Stimulated activated CD4-positive, alpha-beta T cell treated with anti-CD3 and anti-CD28 coated beads, Interleukin-4, amount 100 ng/mL, for 24 hours (primary cell): ENCODE measurements at regions not wholly inside any gene's neighbourhood (a gene's known extent, or its start where the extent isn't known, plus 50 kb on each side); places are given as distances from the start of the nearest gene placed in this dataset.

ENCODE experiments used
- DNase-seq: peaks from one replicate; pipeline ENCODE4 v3.0.0-alpha.2; 2020

DNA sequence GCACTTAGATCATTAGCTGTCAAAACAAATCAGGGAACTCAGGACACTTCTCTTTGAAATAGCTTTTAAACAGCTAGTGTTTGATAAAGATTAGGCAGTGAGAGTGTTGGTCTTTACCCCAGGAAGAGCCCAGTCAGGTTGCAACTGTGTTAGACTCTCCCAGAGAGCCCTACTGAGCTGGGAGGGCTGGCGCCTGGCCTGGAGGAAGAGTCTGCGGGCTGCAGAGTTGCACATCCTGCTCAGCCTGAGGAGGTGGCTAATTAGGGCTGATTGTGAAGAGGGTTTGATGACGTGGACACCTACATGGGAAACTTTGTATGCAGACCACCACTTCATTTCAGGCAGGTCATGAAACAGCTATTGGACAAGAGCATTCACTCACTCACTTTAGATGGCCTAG, 112.0 kb downstream of the TMEM174 start:
- DNase-seq, result no peak

DNA sequence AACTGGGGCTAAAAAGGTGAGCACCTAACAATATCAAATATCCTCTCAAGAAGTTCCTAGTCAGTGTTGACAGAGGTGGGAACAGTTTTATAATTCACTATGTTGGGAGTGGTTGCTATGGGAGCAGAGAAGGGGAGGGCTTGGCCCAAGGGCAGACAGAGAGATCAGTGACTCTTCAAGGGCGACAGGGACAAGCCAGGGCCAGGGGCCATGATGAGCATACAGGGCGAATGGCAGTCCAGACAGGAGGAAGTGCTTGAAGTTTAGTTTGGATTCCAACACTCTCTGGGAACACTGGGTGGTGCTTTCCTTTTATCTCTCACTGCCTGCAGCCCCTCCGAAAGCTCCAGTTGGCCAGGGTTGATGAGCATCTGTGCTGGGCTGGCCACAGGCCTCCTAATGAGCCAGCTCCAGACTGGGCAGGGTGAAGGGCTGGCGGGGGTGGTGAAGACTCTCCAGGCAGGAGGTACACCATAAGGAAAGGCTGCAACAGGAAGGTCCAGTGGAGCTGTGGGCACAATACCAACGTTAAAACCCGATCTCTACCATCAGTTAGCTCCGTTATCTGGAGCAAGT, 111.3 kb downstream of the TMEM174 start:
- no peak for DNase-seq

DNA sequence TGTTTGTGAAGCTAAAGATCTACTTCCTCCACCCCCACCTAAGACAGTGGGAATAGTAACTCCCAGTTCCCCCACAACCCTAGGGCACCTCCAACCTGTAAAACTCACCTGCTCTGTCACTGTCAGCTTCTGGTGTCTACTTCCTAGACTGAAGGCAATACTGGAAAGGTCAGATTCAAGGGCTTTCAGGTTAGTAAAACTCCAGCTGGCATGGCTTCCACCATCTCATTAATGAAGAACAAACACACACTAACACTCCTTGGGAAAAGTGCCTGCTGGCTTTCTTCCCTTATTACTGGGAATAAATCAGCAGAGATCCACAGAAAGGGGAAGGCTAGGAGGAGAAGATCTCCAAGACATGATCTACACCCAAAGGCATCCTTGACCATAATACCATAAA, 109.9 kb downstream of the TMEM174 start:
- DNase-seq, result no peak

DNA sequence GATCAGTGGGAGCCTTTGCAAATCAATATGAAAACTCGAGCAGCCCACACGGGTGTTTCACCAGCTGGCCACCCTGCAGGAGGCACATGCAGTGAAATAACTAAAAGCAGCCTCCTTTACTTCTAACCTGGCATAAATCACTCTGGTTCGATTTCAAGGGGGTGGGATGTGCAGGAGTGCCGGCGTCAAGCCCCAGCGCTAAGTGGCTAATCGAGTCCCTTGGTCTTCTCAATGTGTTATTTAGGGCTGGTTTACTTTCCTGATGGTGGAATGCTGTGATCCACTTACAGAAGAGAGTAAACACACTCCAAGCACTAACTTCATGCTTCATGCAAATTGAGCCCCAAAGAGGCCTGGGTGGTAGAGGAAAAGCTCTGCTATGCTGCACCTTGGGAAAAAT, 109.4 kb downstream of the TMEM174 start:
- no peak for DNase-seq

DNA sequence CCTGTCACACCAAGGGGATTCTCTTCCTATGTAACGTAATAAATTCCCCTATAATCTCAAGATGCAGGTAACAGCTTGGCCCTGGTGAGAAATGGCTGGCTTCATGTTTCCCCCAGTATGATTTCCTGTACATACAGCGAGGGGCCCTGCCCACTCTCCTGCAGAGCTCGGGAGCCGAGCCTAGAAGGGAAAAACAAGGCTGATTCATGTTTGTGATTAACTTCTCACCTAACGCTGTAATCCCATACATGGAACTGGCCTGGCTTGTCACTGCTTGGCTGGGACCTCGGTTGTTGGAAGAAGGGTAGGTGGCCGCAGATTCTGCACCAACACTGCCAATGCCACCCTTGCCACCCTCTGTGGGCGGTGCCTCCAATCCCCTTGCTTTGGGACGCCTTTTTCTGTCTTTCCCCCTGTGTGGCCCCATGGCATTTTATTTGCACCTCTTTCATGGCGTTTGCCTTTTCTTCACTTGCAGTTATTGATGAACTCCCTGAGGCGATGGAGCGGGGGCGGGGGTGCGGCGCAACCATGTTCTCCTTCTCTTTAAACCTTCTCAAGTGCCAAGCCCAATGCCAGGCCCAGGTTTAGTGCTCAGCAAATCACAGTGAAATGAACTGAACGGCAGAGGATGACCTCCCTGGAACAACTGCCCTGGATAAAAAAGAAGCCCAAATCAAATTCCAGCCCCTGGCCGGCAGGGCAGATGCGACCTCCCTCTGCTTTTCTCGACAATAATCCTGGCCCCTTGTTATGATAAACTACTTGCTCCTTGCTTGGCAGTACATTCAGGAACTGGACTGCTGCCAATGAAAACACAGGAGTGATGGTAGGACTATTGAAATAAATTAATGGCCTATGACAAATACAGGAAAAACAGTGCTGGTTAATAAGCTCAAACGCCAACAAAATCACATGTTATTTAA, 108.1 kb downstream of the TMEM174 start:
- no peak for DNase-seq

DNA sequence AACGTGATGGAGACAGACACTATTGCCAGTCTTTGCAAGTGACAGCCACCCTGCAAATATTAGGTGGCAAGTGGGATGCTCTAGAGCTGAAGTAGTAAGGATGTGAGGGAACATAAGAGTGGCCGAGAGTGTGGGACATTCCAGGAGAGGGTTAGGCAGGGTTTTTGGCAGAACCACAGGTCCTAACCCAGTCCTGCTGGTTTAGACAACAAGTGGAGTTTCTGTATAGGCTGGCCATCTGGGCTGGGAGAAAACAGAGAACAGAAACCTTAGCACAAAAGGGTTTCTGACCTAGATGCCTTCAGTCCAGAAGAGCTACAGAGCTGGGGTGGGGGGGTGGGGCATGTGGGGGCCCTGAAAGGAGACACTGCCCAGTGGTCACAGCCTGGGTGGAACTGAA, 107.4 kb downstream of the TMEM174 start:
- DNase-seq, result no peak

DNA sequence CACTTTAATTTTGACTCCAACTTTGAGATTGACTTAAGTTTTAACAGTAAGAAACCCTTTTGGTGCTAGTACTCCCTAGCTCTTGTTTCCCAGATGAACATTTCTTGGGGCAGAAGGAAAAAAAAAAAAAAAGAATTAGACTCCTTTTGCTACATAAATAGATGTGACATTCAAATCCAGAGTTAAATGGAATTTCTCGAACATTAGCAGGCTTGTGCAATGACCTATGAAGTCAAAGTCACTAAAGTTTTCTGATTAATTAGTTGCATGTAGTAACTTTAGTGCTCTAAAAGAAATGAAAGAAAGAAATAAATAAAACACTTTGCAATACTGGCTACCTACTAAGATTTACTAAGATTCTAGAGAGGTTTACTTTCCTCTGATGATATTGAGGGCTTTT, 106.8 kb downstream of the TMEM174 start:
- DNase-seq, result no peak

DNA sequence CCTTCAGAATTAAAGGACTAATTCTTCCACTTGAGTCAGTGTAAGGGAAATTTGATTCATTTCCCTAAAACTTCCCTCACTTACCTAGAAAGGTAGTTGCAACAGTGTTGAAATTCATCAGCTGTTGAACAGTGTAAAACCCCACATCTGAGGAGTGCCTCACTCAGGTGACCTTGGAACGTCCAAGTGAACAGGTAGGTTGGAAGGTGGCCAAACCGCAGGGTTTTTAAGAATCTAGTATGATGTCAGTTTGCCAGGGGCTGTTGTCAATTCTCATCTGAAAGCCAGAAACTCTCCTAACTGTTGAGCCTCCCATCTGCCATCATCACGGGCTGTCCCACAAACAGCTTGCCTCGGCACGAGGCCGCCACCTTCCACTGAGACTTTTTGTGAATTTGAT, 105.7 kb downstream of the TMEM174 start:
- DNase-seq, result no peak

DNA sequence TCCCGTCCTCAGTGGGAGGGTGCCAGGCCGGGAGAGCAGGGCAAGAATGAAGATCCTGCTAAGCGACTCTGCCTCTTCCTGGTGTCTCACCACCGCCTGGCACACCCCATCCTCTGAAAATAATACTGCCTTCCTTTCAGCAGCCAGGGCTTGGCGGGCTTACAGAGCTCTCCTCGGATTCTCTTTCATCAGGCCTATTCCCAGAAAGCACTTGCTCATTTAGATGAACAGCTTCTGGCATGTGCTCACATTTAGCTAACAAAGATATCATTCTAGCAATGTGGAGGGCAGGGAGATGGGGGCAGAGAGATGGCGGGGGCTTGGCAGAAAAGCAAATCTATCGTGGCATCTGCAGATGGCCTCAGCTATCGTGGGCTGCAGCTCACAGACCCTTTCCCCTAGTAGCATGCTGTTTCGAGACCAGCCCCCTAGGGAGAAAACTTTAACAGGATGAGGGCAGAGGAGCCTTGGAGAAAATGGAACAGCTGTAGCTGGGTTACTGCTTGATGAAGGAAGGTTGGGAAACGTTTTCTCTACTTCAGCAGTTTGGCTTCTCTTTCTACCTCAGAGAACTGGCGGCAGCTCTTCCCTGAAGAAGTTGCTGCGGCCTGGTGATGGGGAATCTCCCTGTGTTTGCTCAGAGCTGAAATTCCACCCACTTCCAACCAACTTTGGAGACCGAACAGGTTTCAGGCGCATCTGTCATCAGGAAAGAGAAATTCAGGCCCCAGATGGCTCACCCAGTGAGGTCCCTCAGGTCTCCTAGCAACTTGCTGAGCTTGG, 102.1 kb downstream of the TMEM174 start:
- DNase-seq, result no peak

DNA sequence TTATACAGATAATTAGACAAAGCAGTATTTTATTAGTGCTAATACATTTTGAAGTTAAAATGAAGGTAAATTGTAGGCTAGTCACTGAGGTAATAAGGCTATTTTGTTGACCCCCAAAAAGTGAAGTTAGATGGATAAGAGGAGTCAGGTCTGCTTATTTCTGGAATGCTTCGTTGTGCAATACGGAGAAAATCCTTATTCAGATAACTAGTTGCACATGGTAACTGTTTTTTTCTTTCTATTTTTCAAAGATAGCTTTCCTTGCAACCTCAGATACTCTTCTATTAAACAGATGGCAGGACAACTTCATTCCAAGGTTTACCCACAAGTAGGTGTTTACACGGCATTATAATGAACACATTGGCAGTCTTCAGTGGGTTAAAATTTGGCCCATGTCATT, 101.1 kb downstream of the TMEM174 start:
- DNase-seq, result no peak

DNA sequence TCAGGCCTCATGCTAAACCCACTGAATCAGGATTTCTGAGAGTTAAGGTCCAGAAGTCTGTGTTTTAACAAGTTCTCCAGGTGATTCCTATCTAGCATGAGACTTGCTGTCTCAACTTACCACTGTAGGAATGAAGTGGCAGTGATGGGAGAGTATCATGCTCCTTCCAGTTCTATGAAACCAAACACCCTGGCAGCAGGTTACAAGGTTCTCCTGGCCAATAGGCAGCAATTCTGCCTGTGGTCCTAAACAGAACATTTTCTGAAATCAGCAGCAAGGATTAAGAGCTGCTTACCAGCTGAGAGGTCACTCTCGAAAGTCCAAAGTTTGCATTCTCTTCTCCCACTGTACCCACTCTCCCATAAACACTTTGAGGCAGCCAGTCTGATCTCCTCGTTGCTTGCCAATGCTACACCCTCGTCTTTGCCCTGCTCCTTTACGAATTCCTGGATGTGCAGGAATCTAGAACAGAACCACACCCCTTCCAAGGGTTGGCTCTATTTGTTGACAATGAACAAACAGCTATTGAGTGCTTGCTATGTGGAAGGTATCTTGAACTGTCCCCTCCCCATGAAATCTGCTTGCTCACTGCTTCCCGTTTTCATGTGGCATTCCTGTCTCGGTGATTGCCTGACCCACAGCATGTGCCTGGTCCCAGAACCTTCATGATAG, 100.5 kb downstream of the TMEM174 start:
- no peak for DNase-seq

DNA sequence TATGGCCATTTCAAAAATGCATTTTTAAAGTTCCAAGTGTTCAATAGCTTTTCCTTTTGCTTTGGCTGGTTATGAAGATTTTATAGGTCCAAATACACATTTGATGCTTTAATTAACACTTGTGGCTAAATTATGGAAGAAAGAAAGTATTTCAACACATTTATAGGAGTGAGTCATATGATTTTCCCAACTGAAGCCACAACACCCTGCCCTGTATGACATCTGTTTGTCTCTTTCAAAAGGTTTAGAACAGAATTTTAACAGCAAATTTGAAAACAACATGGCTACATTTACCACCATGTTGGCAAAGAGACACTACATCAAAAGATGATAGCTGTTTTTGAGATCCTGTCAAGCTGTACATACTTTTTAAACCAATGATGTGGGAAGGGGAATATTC, 99.4 kb downstream of the TMEM174 start:
- DNase-seq, result no peak

DNA sequence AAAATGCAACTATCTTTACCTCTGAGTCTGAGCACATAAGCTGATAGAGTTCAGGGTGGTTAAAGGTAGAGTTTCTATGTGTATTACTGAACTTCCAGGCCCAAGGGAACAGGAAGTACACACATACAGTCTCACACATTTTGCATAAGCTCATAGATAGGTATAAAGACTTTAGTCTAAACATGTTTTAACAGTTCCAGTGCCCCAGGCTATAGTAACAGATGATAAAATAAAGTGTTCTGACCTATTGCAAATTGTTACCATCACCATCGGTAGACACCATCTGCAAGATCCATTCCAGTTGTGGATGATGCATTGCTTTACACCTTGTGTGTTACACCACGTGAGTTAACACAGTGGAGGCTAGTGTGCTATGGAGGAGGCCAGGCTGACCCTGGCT, 95.8 kb downstream of the TMEM174 start:
- DNase-seq, result no peak

DNA sequence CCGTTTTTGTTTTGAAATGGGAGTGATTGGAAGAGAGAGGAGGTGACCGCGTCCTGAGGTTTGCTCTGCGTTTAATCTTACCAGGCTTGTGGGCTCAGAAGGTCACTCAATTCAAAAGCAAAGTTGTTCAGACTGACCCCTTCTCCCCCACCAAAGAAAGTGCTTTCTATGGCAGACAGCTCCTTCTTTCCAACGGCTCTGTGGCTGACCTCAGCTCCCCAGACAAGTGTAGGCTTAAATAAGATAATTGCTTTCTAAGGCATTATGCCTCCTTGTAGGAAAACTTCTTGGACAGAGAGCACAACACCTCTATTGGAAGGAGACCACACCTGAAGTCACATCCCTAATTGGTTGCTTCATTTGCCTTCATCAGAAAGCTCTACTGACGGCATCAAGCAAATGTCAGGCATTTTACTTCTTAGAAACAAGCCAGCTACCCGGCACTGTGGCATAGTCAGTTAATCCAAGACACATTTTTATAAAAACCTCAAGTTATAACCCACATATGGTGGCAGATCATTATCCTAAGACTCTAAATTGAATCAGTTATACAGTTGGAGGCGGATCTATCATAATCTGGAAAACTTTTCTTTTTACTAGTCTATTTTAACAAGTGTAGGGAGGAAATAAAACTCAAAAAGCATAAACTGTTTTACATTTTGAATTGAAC, 94.9 kb downstream of the TMEM174 start:
- DNase-seq, result no peak

DNA sequence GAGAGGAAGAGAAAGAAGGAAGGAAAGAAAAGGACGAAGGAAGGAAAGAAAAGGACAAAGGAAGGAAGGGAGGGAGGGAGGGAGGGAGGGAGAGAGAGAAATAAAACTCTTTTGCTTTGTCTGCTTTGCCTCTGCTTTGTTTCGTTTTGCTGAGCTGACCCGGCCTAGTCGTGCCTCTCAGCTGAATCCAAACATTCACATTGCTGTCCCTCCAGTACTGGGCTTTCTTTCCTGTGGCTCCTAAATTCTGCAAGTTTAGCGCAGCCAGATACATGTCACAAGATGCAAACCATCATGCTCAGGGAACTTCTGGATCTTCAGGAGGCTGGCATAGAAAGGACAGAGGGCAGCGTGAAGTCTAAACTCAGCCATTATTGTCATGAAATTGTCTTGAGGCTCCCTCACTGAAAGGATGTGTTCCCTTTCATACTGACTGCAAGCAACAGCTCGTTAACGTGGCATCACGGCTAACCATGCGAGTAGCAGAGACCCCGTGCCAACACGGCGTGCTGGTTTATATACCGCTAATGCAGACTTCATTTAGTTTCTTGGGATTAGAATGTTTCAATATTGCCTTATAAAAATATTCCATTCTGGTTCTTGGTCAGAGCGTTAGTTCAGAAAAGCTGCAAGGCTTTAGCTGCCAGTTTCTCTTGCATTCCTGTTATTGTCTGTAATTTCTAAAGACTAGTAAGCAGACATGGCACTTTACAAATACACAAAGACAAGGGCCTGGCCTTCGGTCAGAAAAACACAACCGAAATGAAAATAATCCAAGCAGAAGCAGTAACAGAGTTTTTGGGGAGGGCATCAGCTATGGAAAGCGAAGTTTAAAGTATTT, 94.2 kb downstream of the TMEM174 start:
- no peak for DNase-seq

DNA sequence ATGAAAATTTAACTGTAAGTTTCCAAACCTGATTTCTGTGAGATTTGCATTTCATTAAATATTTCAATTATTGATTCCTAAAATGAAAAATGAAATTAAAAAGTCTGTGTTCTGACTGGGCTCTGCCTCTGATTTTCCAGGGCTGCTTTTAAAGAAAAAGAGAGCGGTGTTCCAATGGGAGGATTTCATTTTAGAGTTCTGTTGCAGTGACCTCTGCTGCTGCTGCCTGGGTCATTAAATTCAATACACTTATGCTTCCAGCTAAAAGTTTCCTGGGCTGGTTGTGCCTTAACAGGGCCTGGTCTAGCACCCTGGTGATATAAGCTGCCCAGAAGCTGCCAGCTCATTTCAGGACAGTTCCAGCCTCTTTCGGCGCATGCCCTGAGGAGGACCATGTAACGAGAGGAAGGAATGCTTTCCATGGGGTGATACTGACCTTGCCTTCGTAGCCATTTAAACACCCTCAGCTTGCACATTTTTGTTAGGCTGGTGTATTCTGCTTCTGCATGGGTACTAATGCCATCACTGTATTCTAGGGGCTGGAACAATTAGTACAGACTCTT, 93.3 kb downstream of the TMEM174 start:
- DNase-seq, result no peak

DNA sequence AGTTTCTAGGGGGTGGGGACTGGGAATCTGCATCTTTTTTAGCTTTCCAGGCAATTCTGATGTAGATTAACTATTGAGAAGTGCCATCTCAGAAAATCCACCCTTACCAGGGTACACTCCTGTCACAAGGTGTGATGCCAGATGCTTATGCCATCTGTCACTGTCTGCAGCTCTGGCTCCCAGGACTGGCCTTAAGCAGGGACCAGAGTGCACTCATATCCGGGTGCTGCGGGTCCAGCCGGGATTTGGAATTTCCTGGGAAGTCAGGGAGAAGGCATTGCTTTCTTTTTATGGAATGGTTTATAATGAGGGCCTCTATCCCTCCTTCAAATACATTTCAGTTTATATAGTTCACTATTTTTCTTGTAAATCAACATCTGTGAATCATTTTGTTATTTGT, 92.6 kb downstream of the TMEM174 start:
- DNase-seq, result no peak

DNA sequence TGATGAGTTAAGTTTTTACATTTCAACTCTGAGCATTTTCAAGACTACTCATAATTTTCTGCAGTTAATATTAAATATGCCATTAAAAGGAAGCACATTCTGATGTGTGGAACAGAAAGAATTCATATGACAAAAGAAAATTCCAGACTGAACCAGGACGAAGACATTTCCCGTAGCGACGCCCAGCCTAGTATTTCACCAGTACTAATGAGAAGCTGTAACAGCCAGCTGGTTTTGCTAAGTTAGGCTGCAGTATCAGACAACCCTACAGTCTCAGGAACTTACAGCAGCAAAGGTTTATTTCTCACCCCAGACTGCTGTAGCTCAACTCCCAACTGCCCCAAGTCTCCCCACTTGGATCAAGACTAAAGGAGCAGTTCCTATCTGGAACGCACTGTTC, 91.6 kb downstream of the TMEM174 start:
- DNase-seq, result no peak

DNA sequence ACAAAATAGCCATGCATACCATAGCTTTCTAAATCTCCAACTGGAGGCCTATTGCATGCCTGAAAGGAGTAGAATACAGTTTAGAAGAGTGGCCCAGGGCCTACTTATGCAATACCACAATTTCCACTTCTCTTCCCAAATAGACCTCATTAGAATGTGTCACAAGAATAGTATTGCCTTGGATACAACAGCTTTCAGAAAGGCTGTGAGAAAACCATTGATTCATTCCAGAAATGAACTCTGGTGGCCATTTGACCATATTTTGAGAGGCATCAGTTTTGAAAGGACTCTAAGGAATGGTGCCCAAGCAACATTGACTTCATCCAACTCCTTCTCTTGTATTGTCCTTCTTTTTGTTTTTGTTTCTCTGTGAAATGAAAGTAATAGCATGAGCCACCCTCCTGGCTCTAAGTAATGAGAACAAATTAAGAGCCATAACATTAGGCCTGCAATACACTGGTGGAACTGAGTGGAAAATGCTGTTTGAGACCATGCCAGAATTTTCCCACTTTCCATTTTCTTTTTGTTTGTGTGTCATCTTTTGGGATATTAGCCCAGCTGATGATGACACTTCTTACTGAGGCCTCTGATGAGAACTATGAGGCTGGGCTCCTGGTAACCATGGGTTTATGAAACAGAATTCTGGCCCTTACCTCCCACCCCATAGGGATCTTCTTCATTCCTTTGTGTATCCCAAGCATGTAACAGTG, 90.2 kb downstream of the TMEM174 start:
- no peak for DNase-seq

DNA sequence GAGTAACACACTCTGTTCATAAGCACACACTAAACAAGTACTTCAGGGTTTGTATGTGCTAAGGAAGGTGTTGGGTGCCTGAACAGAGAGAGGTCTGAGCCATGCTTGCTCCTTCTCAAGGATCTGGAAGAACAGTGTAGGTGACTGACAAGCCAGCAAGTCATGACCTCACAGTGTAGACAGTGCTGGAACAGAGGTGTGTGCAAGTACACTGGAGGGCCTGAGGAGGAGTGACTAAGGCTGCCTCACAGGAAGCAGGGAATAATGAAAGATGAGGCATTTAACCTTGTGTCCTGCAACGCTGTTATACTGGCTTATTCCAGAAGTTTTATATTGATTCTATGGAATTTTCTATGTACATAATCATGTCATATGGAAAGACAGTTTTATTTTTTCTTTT, 83.9 kb downstream of the TMEM174 start:
- no peak for DNase-seq

DNA sequence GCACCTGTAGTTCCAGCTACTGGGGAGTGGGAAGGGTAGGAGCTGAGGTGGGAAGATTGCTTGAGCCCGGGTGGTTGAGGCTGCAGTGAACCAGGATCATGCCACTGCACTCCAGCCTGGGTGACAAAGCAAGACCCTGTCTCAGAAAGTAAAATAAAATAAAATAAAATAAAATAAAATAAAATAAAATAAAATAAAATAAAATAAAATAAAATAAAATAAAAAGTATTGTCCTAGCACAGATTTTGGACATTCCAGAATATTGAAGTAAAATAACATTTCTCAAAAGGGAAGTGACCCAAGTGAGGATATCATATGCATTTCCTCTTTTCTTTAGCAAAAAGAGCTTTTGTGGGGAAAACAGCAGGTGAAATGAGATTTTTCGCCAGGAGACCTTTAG, 83.5 kb downstream of the TMEM174 start:
- no peak for DNase-seq
